Retina (tissue), 1 donor: ENCODE measurements at regions not wholly inside any gene's neighbourhood (a gene's known extent, or its start where the extent isn't known, plus 50 kb on each side); places are given as distances from the start of the nearest gene placed in this dataset.

Experiments used
- DNase-seq: peaks from one replicate; pipeline ENCODE4 v3.0.0-alpha.2; 2016

DNA sequence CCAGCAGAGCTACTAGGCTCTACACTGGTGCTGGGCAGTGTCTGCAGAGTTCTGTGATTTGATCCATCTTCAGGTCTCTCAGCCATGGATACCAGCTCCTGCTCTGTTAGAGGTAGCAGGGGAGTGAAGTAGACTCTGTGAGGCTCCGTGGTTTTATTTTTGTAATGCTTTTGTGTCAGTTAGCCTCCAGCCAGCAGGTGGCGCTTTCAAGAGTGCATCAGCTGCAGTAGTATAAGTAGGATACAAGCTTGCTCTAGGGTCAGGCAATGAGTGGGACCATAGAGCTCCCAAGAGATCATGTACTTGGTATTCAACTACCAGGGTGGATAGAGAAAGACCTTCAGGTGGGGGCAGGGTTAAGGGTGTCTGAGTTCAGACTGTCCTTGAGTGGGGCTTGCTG is 362.5 kb upstream of the TRAM1L1 start:
- DNase-seq, result no peak

DNA sequence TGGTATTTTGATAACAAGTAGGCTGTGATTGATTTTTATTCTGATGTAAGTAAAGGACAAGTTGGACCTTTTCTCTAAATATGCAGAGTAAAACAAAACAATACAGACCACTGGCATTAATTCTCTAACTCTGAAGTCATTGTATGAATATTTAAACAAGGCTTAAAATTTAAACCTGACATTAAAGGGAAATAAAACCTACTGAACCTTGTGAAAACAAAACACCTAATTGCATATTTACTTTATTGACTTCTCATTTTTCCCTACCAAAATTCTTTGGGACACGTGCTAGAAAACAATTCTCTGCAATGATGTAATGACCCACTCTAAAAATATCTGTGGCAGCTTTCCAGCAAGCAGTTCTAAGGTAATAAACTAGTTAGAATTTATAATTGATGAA is 369.7 kb upstream of the TRAM1L1 start:
- DNase-seq, result no peak

DNA sequence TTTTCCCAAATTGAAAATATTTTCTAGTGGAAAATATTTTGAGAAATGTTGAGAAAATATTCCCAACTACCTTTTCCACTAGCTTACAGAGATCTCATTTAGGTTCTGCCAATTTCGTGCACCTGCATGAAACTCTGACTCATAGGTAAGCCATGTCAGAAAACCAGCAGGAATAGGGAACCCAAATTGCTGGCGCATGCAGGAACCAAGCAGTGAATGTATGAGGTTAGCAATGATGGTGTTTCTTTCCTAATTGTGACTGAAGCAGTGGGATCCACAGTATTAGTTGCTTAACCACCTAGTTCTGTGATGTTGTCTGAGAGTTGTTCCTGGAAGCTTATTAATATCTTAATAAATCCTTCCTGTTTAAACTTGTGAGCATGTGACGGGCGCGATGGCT is 381.0 kb upstream of the TRAM1L1 start:
- no peak for DNase-seq

DNA sequence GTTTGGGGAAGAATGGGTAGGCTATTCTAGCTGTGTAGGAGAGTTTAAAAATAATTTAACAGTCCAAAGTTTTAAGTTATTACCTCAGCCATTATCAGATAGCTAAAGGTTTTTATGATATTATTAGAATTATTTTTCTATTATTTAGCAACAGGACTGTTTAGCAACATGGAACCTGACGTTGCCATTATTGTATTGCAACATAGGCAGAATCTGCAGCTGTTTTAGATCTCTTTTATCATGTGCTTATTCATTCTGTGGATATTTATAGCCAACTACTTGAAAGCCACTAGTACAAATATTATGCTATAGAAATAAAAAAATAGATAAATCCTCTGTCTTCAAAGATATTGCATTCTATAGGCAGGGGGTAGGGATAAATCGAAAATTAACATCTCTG is 382.0 kb upstream of the TRAM1L1 start:
- DNase-seq, result no peak

DNA sequence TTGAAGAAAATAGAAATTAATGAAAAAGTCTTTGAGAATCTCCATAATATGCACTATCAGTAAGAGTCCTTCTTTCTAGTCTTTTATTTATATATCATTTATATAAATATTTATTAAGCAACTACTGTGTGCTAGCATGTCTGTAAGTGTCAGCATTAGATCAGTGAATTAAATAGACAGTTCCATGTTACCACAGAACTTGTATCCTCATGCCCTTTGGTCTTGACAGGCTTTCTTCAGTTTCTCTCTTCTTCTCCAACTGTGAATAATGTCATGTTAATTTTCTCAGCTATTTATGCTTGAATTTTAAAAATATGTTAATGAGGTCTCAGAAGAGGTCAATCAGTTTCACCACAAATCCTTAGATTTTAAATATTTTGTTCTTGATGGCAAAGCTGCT is 389.6 kb upstream of the TRAM1L1 start:
- DNase-seq, result no peak

DNA sequence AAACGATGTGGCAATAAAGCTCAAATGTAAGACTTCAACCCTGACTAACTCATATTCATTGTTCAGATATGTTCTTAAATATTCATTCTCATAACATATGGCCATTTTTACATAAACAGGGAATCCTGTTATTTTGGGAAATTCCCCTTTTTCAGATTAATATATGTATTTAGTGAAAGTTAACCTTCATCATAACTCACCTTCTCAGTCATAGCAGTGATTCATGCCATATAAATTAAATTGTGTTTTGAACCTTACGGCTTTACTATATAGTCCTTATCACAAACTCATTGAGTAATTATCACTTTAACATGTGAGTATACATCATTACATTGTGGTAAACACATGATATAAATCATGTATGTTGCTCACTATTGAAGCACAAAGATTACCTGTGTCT is 392.5 kb upstream of the TRAM1L1 start:
- DNase-seq, result no peak

DNA sequence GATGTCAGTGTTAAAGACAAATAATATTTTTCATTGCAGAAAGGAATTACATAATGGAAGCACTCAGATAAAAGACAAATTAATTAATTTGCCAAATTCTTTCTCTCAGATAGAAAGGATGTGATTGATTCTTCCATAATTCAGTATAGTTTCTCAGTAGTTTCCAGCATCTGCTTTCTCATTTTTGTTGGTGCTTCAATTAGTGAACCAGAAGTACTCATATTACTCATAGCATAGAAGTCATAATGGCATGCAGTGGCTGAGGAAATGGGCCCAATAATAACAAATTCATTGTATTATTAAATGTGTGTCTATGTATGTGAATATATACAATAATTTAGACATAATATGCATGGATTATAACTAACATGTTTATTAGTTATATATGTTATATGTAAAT is 393.3 kb upstream of the TRAM1L1 start:
- DNase-seq, result no peak

DNA sequence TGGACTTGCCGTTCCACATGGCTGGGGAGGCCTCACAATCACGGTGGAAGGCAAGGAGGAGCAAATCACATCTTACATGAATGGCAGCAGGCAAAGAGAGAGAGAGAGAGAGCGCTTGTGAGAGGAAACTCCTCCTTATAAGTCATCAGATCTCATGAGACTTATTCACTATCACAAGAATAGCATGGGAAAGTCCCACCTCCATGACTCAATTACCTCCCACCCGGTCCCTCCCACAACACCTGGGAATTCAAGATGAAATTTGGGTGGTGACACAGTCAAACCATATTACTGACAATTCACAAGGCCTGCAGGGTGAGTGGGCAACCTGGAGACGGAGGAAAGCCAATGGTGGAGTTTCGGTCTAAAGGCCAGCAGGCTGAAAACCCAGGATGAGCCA is 394.3 kb upstream of the TRAM1L1 start:
- no peak for DNase-seq

DNA sequence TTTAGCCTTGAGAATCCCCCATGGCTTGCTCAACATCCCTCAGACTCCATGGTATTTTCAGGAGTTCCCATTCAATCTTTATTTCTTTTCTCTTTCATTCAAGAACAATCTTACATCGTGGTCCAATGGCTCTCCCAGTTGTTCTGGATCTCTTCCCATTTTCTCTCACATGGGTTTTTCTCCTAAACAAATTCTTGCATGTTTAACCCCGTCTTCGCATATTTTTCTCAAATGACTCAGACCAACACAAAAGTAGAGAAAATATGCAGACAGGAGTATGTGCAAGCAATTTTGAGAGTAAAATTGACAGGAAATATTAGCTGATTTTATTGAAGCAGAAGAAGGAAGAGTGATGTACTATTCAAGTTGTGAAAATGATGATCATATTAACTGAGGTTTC is 396.4 kb upstream of the TRAM1L1 start:
- no peak for DNase-seq

DNA sequence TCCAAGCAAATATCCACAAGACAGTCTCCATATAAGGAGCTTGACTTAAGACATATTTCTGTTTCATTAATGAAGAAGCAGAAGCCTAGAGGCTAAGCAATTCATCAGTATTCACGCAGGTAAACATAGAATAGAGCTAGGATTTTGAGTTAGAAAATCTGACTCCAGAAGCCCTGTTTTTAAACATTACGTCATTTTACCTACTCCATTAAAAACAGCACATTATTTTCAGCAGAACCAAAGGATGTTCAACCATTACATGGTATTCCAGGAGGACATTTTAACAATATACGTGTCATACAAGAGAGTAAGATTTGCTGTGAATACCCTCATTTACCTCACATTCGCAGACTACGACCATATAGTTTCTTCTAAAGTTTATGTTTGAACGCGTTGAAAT is 403.3 kb upstream of the TRAM1L1 start:
- DNase-seq, result no peak

DNA sequence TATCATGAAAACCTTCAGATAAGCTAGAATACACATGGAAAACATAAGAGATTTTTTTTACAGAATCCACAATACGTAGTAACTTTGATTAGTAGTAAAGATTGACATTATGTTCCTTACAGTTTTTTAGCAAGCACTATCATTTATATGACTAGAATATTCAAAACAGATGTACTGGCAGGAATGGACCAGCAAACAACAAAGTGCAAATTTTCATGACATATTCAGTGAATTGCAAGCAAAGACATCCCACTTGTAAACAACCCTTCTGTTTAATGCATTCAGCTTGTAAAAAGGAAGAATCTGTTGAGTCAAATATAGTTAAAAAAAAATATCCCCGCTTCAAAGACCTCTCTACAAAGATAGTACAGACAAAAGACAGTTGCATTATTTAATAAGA is 403.7 kb upstream of the TRAM1L1 start:
- no peak for DNase-seq

DNA sequence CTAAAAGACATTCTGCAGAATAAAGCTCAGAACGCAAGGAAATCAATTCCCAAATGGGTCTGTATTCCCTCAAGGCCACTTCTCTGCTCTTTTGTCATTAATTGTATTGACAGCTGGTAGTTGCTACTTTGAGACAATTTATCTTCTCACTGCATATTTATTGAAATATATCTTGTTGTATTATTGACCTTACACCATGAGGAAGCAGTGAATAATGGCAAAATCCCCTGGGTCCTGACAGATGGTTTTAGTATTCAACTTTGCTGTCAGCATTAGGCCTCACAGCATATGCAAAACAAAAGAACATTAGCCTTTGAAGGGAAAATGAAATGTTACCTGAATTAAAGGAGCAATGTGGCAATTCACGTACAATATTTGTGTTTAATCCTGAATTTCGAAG is 406.1 kb upstream of the TRAM1L1 start:
- DNase-seq, result peak; percentile 31

DNA sequence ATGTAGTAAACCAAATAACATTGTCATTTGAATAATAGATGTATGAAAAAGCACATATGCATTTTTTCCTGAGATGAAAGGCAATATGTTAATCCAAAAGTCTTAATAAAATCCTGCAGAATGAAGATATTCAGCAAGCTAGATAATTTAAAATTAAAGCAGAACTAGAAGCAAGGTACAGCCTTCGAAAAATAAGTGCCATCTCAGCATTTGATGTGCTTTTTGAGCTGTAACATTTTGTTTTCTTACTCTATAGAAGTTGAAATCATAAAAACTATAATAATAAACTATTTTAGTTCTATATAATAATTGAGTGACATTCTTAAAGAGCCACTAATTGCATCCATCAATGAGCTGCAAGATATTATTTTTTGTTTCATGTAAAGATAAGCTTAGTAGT is 410.4 kb upstream of the TRAM1L1 start:
- no peak for DNase-seq

DNA sequence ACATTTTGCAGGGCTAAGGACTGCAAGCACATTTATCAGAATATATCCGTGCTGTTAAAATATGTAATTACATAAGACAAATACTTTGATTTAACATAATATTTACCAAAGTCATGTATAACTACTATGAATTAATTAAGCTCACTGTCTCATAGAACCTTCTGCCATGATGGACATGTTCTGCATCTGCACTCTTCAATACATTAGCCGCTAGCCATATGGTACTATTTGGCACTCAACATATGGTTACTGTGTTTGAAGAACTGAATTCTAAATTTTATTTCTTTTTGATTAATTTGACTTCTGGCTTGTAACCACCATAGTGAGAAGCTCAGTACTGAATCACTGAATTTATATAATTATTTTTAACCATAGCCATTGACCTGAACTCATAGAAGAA is 427.0 kb upstream of the TRAM1L1 start:
- DNase-seq, result no peak

DNA sequence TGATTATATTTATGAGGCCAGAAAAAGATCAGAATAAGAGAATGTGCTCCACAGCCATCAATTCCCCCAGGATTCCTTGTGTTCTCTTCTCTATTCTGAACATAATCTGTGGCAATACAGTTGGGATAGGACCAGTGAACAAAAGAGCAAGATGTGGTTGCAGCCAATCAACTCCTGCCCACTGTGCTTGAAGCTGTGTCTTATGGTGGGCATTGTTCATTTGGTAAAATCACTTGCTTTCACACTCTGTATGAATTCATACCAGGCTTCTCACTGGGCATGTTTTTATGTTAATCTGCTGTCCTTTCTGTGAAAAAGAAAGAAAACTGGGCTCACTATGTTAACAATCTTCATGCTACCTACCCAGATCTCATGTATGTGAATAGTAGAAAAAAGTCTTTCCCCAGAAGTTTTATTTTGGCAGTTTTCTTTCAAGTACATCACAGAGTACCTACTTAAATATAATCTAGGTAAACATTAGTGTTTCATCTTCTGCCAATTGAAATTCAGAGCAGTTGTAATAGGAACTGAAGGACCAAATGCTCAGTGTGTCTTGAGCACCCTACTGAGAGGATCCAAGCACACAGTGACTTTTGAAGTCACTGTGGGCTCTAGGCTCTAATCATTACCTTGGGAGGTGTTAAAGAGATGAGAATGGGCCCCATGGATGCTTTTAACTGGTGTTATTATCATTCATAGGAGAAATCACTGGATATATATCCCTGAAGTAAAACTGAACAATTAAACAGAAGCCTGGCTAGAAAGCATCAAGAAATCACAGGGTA is 429.2 kb upstream of the TRAM1L1 start:
- no peak for DNase-seq

DNA sequence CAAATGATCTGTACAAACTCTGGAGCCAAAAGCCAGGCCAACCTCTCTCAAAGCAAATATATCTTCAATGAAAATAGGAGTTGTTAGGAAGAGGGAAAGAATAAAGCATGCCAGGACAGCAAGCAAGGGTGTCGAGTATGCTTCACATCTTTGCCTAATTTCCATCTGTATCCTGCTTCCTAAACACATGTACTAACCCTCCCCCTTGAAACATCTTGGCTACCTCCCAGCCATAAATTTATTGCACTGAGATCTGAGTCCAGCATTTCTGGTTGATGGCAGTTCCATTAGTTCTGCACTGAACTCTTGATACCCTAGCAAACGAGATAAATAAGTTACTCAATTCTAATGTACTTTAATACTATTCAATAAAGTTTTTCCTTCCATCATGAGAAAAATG is 430.5 kb upstream of the TRAM1L1 start:
- DNase-seq, result no peak

DNA sequence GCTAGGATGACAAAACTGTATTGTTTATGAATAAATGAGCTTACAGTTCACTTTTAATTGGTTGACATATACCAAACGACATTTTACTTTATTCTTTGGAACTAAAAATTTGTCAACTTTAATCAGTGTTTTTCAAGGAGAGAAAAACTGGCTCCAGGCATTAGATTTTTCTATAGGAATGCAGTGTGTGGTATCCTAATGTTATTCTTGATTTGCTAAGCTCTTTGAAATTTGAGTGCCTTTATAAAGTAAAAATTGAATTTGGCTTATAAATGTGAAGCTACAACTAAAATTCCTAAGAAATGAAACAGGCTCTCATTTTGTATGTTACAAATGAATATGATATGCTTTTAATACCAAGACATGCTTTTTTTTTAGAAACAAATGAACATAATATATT is 442.2 kb upstream of the TRAM1L1 start:
- no peak for DNase-seq

DNA sequence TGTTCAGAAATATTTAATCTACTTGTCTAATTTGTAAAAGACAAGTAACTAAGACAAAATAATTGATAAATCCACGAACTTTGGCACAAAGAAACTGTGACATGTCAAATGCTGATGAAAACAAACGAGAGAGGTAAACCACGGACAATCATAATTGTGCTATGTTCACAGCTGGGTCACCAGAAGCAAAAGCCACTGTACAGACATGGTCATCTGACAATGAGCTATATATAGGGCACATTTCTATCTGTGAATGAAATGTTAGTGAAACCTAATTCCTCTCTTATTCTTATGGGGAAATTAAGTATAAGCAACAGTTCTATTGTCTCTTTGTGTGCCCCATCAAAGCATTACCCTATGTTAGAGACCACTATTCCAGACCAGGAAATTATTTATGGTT is 444.0 kb upstream of the TRAM1L1 start:
- DNase-seq, result no peak

DNA sequence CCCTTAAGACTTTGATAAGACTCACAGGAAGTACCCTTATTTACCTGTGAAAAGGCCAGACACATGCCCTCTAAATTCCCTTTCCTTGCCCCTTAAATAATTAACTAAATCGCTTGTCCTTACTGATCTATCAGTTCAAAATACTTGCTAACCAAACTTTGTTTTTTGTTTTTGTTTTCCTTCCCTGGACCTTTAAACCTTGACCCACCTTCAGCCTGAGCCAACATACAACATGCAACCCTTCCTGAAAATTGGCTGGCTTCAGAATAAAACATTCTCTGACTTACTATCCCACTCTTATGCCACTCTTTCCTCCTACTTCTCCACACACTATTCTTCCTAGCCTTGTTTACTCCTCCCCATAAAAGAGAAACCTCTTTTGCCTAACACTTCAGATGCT is 448.1 kb upstream of the TRAM1L1 start:
- no peak for DNase-seq

DNA sequence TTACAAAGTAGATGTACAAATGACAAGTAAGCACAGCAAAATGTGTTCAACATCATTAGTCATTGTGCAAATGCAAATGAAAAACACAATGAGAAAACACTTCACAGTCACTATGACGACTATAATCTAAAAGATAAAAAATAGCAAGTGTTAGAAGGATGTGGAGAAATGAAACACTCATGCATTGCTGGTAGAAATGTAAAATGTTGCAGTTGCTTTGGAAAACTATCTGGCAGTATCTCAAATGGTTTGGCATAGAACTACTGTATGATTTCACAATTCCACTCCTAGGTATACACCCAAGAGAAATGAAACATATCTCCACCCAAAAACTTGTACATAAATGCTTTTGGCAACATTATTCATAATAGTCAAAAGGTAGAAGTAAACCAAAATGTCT is 459.7 kb upstream of the TRAM1L1 start:
- DNase-seq, result no peak

DNA sequence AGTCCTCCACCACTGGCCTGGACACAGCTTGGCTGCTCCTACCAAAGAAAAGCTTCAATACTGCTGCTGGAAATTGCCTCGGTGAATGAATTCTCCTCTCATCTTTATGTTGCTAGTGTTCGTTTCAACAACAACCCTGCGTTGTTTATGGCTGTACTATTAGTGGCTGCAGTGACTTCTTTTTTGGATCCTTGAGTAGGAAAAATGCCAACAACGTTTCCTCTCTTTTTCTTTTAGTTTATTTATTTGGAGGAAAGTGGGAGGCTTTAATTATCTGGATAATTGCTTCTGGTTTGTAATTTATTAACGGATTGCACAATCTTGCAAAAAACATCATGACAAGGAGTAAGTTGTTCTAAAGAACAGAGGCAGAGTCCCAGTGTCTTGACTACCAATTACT is 464.1 kb upstream of the TRAM1L1 start:
- DNase-seq, result no peak

DNA sequence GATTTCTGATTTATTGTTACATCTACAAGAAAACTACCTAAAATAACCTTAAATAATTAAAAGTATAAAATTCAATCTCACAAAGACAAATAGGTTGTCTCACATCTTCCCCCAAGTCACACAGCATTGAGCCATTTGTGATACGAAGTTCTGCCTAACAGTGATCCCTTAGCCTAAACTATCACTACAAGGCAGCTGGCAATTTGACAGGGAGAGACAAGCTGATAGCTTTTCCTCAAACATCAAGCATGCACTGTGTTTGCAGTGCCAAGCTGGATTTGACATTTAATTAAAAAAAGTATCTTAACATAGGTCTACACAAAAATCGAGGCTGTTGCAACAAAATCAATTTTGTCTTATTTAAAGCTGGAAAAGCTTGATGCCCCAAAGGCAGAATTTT is 464.7 kb upstream of the TRAM1L1 start:
- no peak for DNase-seq

DNA sequence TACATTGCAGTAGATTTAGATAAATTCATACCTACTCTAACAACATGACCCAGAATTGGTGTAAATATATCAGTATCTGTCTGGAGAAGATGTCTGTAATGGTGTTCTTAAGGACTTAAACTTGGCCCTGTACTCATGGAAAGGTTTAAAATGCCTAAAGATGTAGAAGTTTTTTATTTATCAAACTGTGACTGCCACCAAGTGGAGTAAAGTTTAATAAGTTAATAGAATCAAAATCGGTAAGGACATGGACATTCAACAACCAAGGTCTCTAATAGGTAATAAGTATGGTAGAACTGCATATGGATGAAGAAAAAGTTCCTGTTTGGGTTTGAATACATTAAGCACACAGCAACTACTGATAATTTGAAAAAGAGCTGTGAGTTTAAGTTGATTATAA is 474.0 kb upstream of the NDST3 start:
- DNase-seq, result no peak

DNA sequence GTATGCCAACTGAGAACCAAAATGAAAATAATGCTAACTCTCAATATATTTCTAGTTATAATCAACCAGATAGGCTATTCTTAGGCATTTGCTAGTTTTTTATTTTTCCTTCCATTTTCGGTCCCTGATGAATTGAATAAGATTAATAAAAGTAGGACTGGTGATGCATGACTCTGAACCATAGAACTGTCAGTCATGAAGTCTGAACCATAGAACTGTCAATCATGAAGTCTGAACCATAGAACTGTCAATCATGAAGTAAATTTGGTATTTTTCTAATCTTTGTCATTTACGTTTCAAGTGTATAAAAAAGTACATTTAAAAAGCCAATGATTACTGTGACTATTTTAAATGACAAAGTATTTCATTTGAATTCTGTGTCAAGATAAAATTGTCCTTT is 460.2 kb upstream of the NDST3 start:
- DNase-seq, result no peak

DNA sequence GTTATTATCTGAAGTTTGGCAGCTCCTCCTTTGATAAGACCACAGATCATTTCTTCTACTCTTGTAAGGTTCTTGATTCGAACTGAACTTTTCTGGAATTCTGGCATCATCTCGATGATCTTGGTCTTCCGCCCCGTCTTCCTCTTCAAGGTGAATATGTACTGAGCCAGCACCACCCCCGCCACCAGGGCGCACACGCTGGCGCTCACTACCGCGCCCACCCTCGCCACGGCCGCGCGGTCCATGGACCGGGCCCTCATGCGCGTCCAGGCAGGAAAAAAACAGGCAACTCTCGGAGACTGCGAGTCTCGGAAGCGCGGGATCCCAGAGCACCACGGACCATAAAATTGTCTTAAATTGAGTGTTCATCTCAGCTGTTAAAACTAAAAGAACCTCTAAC is 458.4 kb upstream of the NDST3 start:
- no peak for DNase-seq
